HG02678 (cell line): ENCODE measurements at regions not wholly inside any gene's neighbourhood (a gene's known extent, or its start where the extent isn't known, plus 50 kb on each side); places are given as distances from the start of the nearest gene placed in this dataset.
A peak's percentile ranks its signal among the peaks of the same experiment; 100 is the strongest.

Source experiments
- ATAC-seq: cut with Tn5 transposase; IDR thresholded peaks from one replicate; pipeline ENCODE4 v1.9.1; 2021; ENCODE audit warnings: mild to moderate bottlenecking, moderate library complexity; ENCODE audit not compliant: unreplicated experiment

- no peak for ATAC-seq
These were observed 114.8 kb upstream of the TDRD3 start for GRCh38 chr13:60282186-60282585.

- ATAC-seq, result no peak
These were observed 114.3 kb upstream of the TDRD3 start for GRCh38 chr13:60282708-60283107.

GRCh38 chr13:60286707-60287106 lies 110.3 kb upstream of the TDRD3 start:
- no peak for ATAC-seq

- ATAC-seq, result no peak
These were observed 108.5 kb upstream of the TDRD3 start for GRCh38 chr13:60288569-60288968.

- ATAC-seq, result no peak
These were observed 93.9 kb upstream of the TDRD3 start for GRCh38 chr13:60303166-60303565.

- no peak for ATAC-seq
These were observed 85.5 kb upstream of the TDRD3 start for GRCh38 chr13:60311527-60311926.

GRCh38 chr13:60312851-60313505 lies 84.0 kb upstream of the TDRD3 start:
- no peak for ATAC-seq

- ATAC-seq, result no peak
These were observed 78.8 kb upstream of the TDRD3 start for GRCh38 chr13:60318186-60318585.

- no peak for ATAC-seq
These were observed 72.9 kb upstream of the TDRD3 start for GRCh38 chr13:60324131-60324530.

GRCh38 chr13:60326273-60326672 lies 70.7 kb upstream of the TDRD3 start:
- ATAC-seq, result no peak

- ATAC-seq, result no peak
These were observed 69.5 kb upstream of the TDRD3 start for GRCh38 chr13:60327511-60327910.

- ATAC-seq, result peak; percentile 37
These were observed 68.9 kb upstream of the TDRD3 start for GRCh38 chr13:60328073-60328472.

- peak; percentile 54 for ATAC-seq
These were observed 67.6 kb upstream of the TDRD3 start for GRCh38 chr13:60329221-60329923.

- no peak for ATAC-seq
These were observed 65.6 kb upstream of the TDRD3 start for GRCh38 chr13:60331249-60332012.

GRCh38 chr13:60332682-60333081 lies 64.3 kb upstream of the TDRD3 start:
- no peak for ATAC-seq

- no peak for ATAC-seq
These were observed 62.7 kb upstream of the TDRD3 start for GRCh38 chr13:60334310-60334709.

- no peak for ATAC-seq
These were observed 61.5 kb upstream of the TDRD3 start for GRCh38 chr13:60335531-60335930.

- ATAC-seq, result no peak
These were observed 58.3 kb upstream of the TDRD3 start for GRCh38 chr13:60338754-60339153.

GRCh38 chr13:60343978-60344377 lies 53.0 kb upstream of the TDRD3 start:
- no peak for ATAC-seq

- ATAC-seq, result no peak
These were observed 49.8 kb upstream of the TDRD3 start for GRCh38 chr13:60347174-60347573.
